ENCODE measurements at regions not wholly inside any gene's neighbourhood (a gene's known extent, or its start where the extent isn't known, plus 50 kb on each side); places are given as distances from the start of the nearest gene placed in this dataset.

- DNase-seq = no peak
- Histone ChIP-seq H3K27ac (no peak overlapping the region), H3K9me3 (ENCODE audit: severe bottlenecking) (no peaks in the 10 kb centered on the region), H3K36me3 (no peaks in the 10 kb centered on the region), H3K4me3 (ENCODE audit: low read depth, low read length) (no peak overlapping the region), H3K27me3 (ENCODE audit: insufficient read depth, low read depth, severe bottlenecking) (no peaks in the 10 kb centered on the region)
- no peak for TF ChIP-seq CTCF (IDR thresholded peaks at IDR 0.05; ENCODE audit: low read depth, low read length)
Observed at GRCh38 chr13:105285526-105285925, 1249.9 kb downstream of the EFNB2 start.

GRCh38 chr13:105282406-105283285 is 1252.8 kb downstream of the EFNB2 start:
- Histone ChIP-seq H3K9me3 (ENCODE audit: severe bottlenecking) (no peaks in the 10 kb centered on the region), H3K36me3 (no peaks in the 10 kb centered on the region), H3K4me3 (ENCODE audit: low read depth, low read length) (no peak overlapping the region), H3K27me3 (ENCODE audit: insufficient read depth, low read depth, severe bottlenecking) (no peaks in the 10 kb centered on the region), H3K27ac (no peak overlapping the region)
- DNase-seq = no peak
- TF ChIP-seq CTCF (IDR thresholded peaks at IDR 0.05; ENCODE audit: low read depth, low read length) = no peak

GRCh38 chr13:105278943-105279381 is 1256.5 kb downstream of the EFNB2 start:
- Histone ChIP-seq H3K27ac (no peak overlapping the region), H3K36me3 (no peaks in the 10 kb centered on the region), H3K27me3 (ENCODE audit: insufficient read depth, low read depth, severe bottlenecking) (no peaks in the 10 kb centered on the region), H3K4me3 (ENCODE audit: low read depth, low read length) (no peak overlapping the region), H3K9me3 (ENCODE audit: severe bottlenecking) (no peaks in the 10 kb centered on the region)
- DNase-seq = peak; percentile 54
- TF ChIP-seq CTCF (IDR thresholded peaks at IDR 0.05; ENCODE audit: low read depth, low read length) = no peak

GRCh38 chr13:105276571-105276970 is 1258.9 kb downstream of the EFNB2 start:
- H3K27me3 ChIP-seq (ENCODE audit: insufficient read depth, low read depth, severe bottlenecking) = no peaks in the 10 kb centered on the region
- no peaks in the 10 kb centered on the region for H3K36me3 ChIP-seq
- H3K4me3 ChIP-seq (ENCODE audit: low read depth, low read length) = no peak overlapping the region
- no peak overlapping the region for H3K27ac ChIP-seq
- DNase-seq = no peak
- TF ChIP-seq CTCF (IDR thresholded peaks at IDR 0.05; ENCODE audit: low read depth, low read length) = no peak
- H3K9me3 ChIP-seq (ENCODE audit: severe bottlenecking) = no peaks in the 10 kb centered on the region

- TF ChIP-seq CTCF (IDR thresholded peaks at IDR 0.05; ENCODE audit: low read depth, low read length) = no peak
- H3K27me3 ChIP-seq (ENCODE audit: insufficient read depth, low read depth, severe bottlenecking) = no peaks in the 10 kb centered on the region
- DNase-seq = no peak
- H3K27ac ChIP-seq = no peak overlapping the region
- H3K9me3 ChIP-seq (ENCODE audit: severe bottlenecking) = no peaks in the 10 kb centered on the region
- no peak overlapping the region for H3K4me3 ChIP-seq (ENCODE audit: low read depth, low read length)
- no peaks in the 10 kb centered on the region for H3K36me3 ChIP-seq
Observed at GRCh38 chr13:105273665-105274222, 1261.7 kb downstream of the EFNB2 start.
